Endothelial cell of umbilical vein (primary cell): ENCODE measurements at regions not wholly inside any gene's neighbourhood (a gene's known extent, or its start where the extent isn't known, plus 50 kb on each side); places are given as distances from the start of the nearest gene placed in this dataset.

Experiments used
- BruUV-seq: library from RNA; stranded (reverse); fragments of 400-500 nt; replicated peaks from 2 replicates; lab custom pipeline; 2021; lab: Mats Ljungman, UMichigan
- CTCF ChIA-PET: fragments of 300-600, 350-600 bp; sonication (Branson Sonifier 250); formaldehyde crosslinking; loops from one replicate; lab custom pipeline; 2021; ENCODE audit warnings: antibody characterized with exemption, inconsistent platforms; lab: Charles Lee
- POLR2A ChIA-PET: fragments of 300-600, 350-600 bp; sonication (Branson Sonifier 250); formaldehyde crosslinking; loops from one replicate; lab custom pipeline; 2021; ENCODE audit warnings: antibody characterized with exemption, inconsistent platforms; lab: Charles Lee
- DNase-seq: peaks from one replicate; pipeline ENCODE4 v3.0.0-alpha.2; 2011; ENCODE audit warnings: low read depth, low spot score
- FAIRE-seq: peaks from 2 replicates; lab custom pipeline; 2011; peaks lifted over from hg19 to GRCh38; lab: Jason Lieb, UNC
- H2AFZ ChIP-seq: 2 replicates; pipeline ENCODE4 v1.6.0; 2012; ENCODE audit warnings: low read depth, low read length, control low read depth, inconsistent platforms
- H3K27ac ChIP-seq: 2 replicates; pipeline ENCODE4 v1.5.1; 2011; ENCODE audit warnings: low read depth, mild to moderate bottlenecking, control low read depth, low read length, moderate library complexity; ENCODE audit not compliant: insufficient read depth
- H3K27me3 ChIP-seq, 2 experiments: 2 replicates each; pipeline versions ENCODE4 v1.6.0 to v1.6.1; 2011; ENCODE audit warnings: low read length in 2 of 2, mixed read lengths in 1 of 2; ENCODE audit not compliant: control insufficient read depth in 2 of 2, insufficient read depth in 2 of 2
- H3K36me3 ChIP-seq, 2 experiments: 2 replicates in 1 of 2; 3 replicates in 1 of 2; pipeline ENCODE4 v1.5.1; 2011; ENCODE audit warnings: low read length in 2 of 2, mild to moderate bottlenecking in 1 of 2, moderate library complexity in 1 of 2; ENCODE audit not compliant: control insufficient read depth in 2 of 2, insufficient read depth in 2 of 2; ENCODE audit errors: extremely low read depth in 1 of 2
- H3K4me1 ChIP-seq: 3 replicates; pipeline ENCODE4 v1.5.1; 2011; ENCODE audit warnings: mild to moderate bottlenecking, low read length; ENCODE audit not compliant: control insufficient read depth, insufficient read depth; ENCODE audit errors: extremely low read depth
- H3K4me2 ChIP-seq: 2 replicates; pipeline ENCODE4 v1.6.1; 2011; ENCODE audit warnings: low read length, control low read depth, mixed read lengths; ENCODE audit not compliant: insufficient read depth
- H3K4me3 ChIP-seq, 3 experiments: fragments of 200-600 bp in 1 of 3; sonication (generic), shearing (Covaris generic) in 1 of 3; replicated peaks in 1 of 3; 2 replicates each; pipeline ENCODE4 v1.5.1; 2011 to 2016; ENCODE audit warnings: control low read depth in 3 of 3, low read length in 3 of 3, mild to moderate bottlenecking in 2 of 3, inconsistent platforms in 1 of 3, low read depth in 1 of 3, moderate library complexity in 1 of 3; ENCODE audit not compliant: insufficient read depth in 1 of 3
- H3K79me2 ChIP-seq: 2 replicates; pipeline ENCODE4 v1.6.0; 2012; ENCODE audit warnings: low read length, inconsistent platforms; ENCODE audit not compliant: control insufficient read depth, insufficient read depth
- H3K9ac ChIP-seq: replicated peaks from 2 replicates; pipeline ENCODE3; 2011; ENCODE audit warnings: low read length, control low read depth; ENCODE audit not compliant: insufficient read depth; ENCODE audit errors: extremely low read depth
- H3K9me1 ChIP-seq: replicated peaks from 3 replicates; pipeline ENCODE4 v1.6.0; 2011; ENCODE audit warnings: mild to moderate bottlenecking, low read length; ENCODE audit not compliant: control insufficient read depth, insufficient read depth; ENCODE audit errors: extremely low read depth
- H3K9me3 ChIP-seq: replicated peaks from 2 replicates; pipeline ENCODE4 v1.5.1; 2012; ENCODE audit warnings: low read length, inconsistent platforms; ENCODE audit not compliant: control insufficient read depth, insufficient read depth
- H4K20me1 ChIP-seq: replicated peaks from 2 replicates; pipeline ENCODE3; 2011; ENCODE audit warnings: mild to moderate bottlenecking, low read length; ENCODE audit not compliant: control insufficient read depth, insufficient read depth; ENCODE audit errors: extremely low read depth
- CTCF ChIP-seq, 2 donors: IDR thresholded peaks; 1 replicate in 1 of 2; 2 replicates in 1 of 2; pipeline ENCODE4 v1.5.1; 2011; ENCODE audit warnings: low read length in 2 of 2, mild to moderate bottlenecking in 2 of 2, moderate library complexity in 2 of 2, control low read depth in 1 of 2, inconsistent platforms in 1 of 2, low read depth in 1 of 2; ENCODE audit not compliant: insufficient read depth in 1 of 2; ENCODE audit errors: extremely low read depth in 1 of 2
- EZH2 ChIP-seq: IDR thresholded peaks from 2 replicates; pipeline ENCODE4 v1.6.1; 2012; ENCODE audit warnings: borderline replicate concordance, low read depth, mild to moderate bottlenecking, moderate library complexity, low read length, inconsistent platforms; ENCODE audit not compliant: severe bottlenecking
- FOS ChIP-seq: IDR thresholded peaks from 2 replicates; pipeline ENCODE4 v1.6.1; 2011; ENCODE audit warnings: mild to moderate bottlenecking, low read length, moderate library complexity, borderline replicate concordance; ENCODE audit not compliant: insufficient read depth
- GATA2 ChIP-seq: IDR thresholded peaks from 2 replicates; pipeline ENCODE4 v1.7.0; 2011; ENCODE audit warnings: low read depth, mild to moderate bottlenecking, moderate library complexity, mixed read lengths, low read length; ENCODE audit not compliant: insufficient read length, insufficient read depth
- JUN ChIP-seq: IDR thresholded peaks from 2 replicates; pipeline ENCODE4 v1.6.1; 2011; ENCODE audit warnings: borderline replicate concordance, low read depth; ENCODE audit not compliant: insufficient read length, insufficient read depth
- MAX ChIP-seq: IDR thresholded peaks from 2 replicates; pipeline ENCODE4 v1.6.1; 2011; ENCODE audit not compliant: insufficient read depth, insufficient read length
- MYC ChIP-seq: IDR thresholded peaks from one replicate; pipeline ENCODE4 v1.6.1; 2011; ENCODE audit warnings: mild to moderate bottlenecking, low read depth, low read length
- POLR2A ChIP-seq: IDR thresholded peaks from 2 replicates; pipeline ENCODE4 v1.6.1; 2012; ENCODE audit warnings: low read depth, mild to moderate bottlenecking, control low read depth, low read length
- POLR2AphosphoS5 ChIP-seq: IDR thresholded peaks from 2 replicates; pipeline ENCODE4 v1.6.1; 2012; ENCODE audit warnings: low read depth, mild to moderate bottlenecking, control low read depth, low read length, moderate library complexity; ENCODE audit not compliant: insufficient read depth
- dilution Hi-C: fragments of 300-500 bp; cut with MboI; formaldehyde crosslinking; loops from one replicate; pipeline ENCODE4 v1.15.0; 2019; ENCODE audit warnings: low sequenced_read_pairs; ENCODE audit not compliant: extremely low pct_ligation_motif_present
- intact Hi-C: fragments of 100-400 bp; cut with micrococcal nuclease; formaldehyde crosslinking; loops from one replicate; pipeline ENCODE4 v1.10.0; 2022

- no TSS peak for BruUV-seq
- no peaks in the 10 kb centered on the region for H3K4me1 ChIP-seq
- H3K4me3 ChIP-seq: no peak overlapping the region
- FAIRE-seq: no peak
- H3K9me1 ChIP-seq: no peaks in the 10 kb centered on the region
- intact Hi-C loops (no loop called here), dilution Hi-C loops (no loop called here)
- ChIA-PET POLR2A (no interaction called here), CTCF (no interaction called here)
- H3K36me3 ChIP-seq: no peaks in the 10 kb centered on the region
- TF ChIP-seq MAX (no peak), JUN (no peak), GATA2 (no peak), CTCF (IDR thresholded peaks at IDR 0.05; ENCODE audit: extremely low read depth in 1 of 2, insufficient read depth in 1 of 2, low read depth in 1 of 2, low read length in 2 of 2) (no peak), POLR2AphosphoS5 (no peak), POLR2A (no peak), MYC (no peak), EZH2 (no peak), FOS (no peak)
- H3K27ac ChIP-seq: no peak overlapping the region
- no peak overlapping the region for H3K9ac ChIP-seq
- no peaks in the 10 kb centered on the region for H3K79me2 ChIP-seq
- no peaks in the 10 kb centered on the region for H3K27me3 ChIP-seq
- no peaks in the 10 kb centered on the region for H4K20me1 ChIP-seq
- DNase-seq: no peak
- peaks cover 3% of the 10 kb centered on the region for H3K9me3 ChIP-seq
- H3K4me2 ChIP-seq: no peak overlapping the region
- no peak overlapping the region for H2AFZ ChIP-seq
Measured at GRCh38 chr15:93859176-93859575, 372.2 kb upstream of the MCTP2 start.
